OCI-LY7 (cell line): ENCODE measurements at regions not wholly inside any gene's neighbourhood (a gene's known extent, or its start where the extent isn't known, plus 50 kb on each side); places are given as distances from the start of the nearest gene placed in this dataset.

Source experiments
- BruUV-seq: library from RNA; stranded (reverse); fragments of 400-500 nt; replicated peaks from 2 replicates; lab custom pipeline; 2021; lab: Mats Ljungman, UMichigan
- CTCF ChIA-PET: fragments of 300-600 bp; sonication (Branson Sonifier 250); formaldehyde crosslinking; loops from one replicate; lab custom pipeline; 2022; ENCODE audit warnings: antibody characterized with exemption; ENCODE audit not compliant: unreplicated experiment; lab: Charles Lee
- POLR2A ChIA-PET: fragments of 300-600 bp; sonication (Branson Sonifier 250); formaldehyde crosslinking; loops from one replicate; lab custom pipeline; 2022; ENCODE audit warnings: antibody characterized with exemption; lab: Charles Lee
- DNase-seq: peaks from one replicate; pipeline ENCODE4 v3.0.0-alpha.2; 2015; ENCODE audit warnings: low spot score
- H2AFZ ChIP-seq: fragments of 200-600 bp; sonication (generic), shearing (Covaris generic); 2 replicates; pipeline ENCODE4 v1.6.1; 2014; ENCODE audit warnings: mild to moderate bottlenecking, antibody characterized with exemption, low read length, moderate library complexity
- H3K27ac ChIP-seq: fragments of 200-600 bp; sonication (generic); 2 replicates; pipeline ENCODE4 v1.5.1; 2014; ENCODE audit warnings: mixed run types, low read depth, mild to moderate bottlenecking, moderate library complexity, low read length, inconsistent platforms; ENCODE audit not compliant: poor library complexity, severe bottlenecking
- H3K36me3 ChIP-seq: fragments of 200-600 bp; sonication (generic); 2 replicates; pipeline ENCODE4 v1.6.1; 2014; ENCODE audit warnings: mild to moderate bottlenecking, antibody characterized with exemption, low read length, moderate library complexity, mixed read lengths; ENCODE audit not compliant: insufficient read depth
- H3K4me1 ChIP-seq: fragments of 200-600 bp; sonication (generic); 2 replicates; pipeline ENCODE4 v1.5.1; 2014; ENCODE audit warnings: mild to moderate bottlenecking, low read length; ENCODE audit not compliant: insufficient read depth, poor library complexity, severe bottlenecking
- H3K4me2 ChIP-seq: fragments of 200-600 bp; sonication (generic); 2 replicates; pipeline ENCODE4 v1.6.1; 2014; ENCODE audit warnings: mild to moderate bottlenecking, low read length
- H3K4me3 ChIP-seq: fragments of 200-600 bp; sonication (generic); 2 replicates; pipeline ENCODE4 v1.5.1; 2014; ENCODE audit warnings: mild to moderate bottlenecking, low read depth, low read length; ENCODE audit not compliant: poor library complexity, severe bottlenecking
- H3K79me2 ChIP-seq: fragments of 200-600 bp; sonication (generic); 2 replicates; pipeline ENCODE4 v1.6.1; 2016; ENCODE audit warnings: low read depth, mild to moderate bottlenecking, low read length, moderate library complexity, mixed read lengths; ENCODE audit not compliant: insufficient read depth
- H3K9me2 ChIP-seq: fragments of 200-600 bp; sonication (generic); 2 replicates; pipeline ENCODE4 v1.6.1; 2016; ENCODE audit warnings: mild to moderate bottlenecking, low read length, mixed read lengths; ENCODE audit not compliant: insufficient read depth
- H3K9me3 ChIP-seq: fragments of 200-600 bp; sonication (generic); 2 replicates; pipeline ENCODE4 v1.6.1; 2014; ENCODE audit warnings: mild to moderate bottlenecking, mixed run types, low read length, mixed read lengths
- H4K20me1 ChIP-seq: fragments of 200-600 bp; sonication (generic); 2 replicates; pipeline ENCODE4 v1.6.1; 2014; ENCODE audit warnings: mild to moderate bottlenecking, antibody characterized with exemption, low read length, moderate library complexity, mixed read lengths; ENCODE audit not compliant: insufficient read depth
- EZH2phosphoT487 ChIP-seq: fragments of 200-600 bp; sonication (generic); IDR thresholded peaks from 2 replicates; pipeline ENCODE4 v1.6.1; 2018; ENCODE audit warnings: low read depth, borderline replicate concordance, mild to moderate bottlenecking, mixed run types, antibody characterized with exemption, low read length, moderate library complexity, mixed read lengths
- intact Hi-C: fragments of 100-400 bp; cut with micrococcal nuclease; formaldehyde crosslinking; loops from one replicate; pipeline ENCODE4 v1.10.0; 2022; ENCODE audit not compliant: unreplicated experiment
- TF ChIP-seq, protein P1 (sequence below): fragments of 200-600 bp; sonication (generic); conservative IDR thresholded peaks from 2 replicates; pipeline ENCODE4 v1.5.1; 2014; ENCODE audit warnings: mild to moderate bottlenecking, antibody characterized with exemption, low read length, moderate library complexity, mixed read lengths

DNA sequence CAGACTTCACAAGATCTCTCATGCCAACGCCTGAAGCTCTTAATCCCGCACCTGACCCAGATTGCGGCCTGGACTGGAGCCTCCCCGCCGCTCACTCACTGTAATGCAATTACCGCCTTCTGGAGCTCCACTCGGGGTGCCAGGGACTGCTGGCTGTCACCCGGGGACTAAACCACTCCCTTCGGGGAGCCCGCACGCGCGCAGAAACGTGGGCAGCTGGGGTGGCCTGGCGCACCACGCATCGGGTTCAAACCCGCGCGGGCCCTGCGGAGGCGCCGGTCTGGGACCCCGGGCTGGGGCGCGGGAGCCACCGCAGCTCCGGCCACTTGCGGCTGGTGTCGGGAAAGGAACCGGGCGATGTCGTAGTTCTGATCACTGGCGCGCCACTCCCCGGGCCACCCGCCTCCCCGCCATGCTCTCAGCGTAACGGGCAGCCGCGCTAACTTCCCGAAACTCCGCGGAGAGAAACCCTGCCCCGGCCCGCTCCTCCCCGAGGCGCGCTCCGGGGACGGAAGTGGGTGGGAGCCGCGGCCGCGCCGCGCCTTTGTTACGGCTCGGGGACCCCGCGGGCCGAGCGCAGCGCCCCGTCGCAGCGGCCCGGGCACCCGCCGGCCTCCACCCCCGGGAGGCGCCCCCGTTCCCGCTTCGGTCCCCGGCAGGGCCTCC is 100.3 kb upstream of the SVIL start:
- POLR2A ChIA-PET: no interaction called here
- BruUV-seq: no TSS peak
- no peak overlapping the region for H3K4me2 ChIP-seq
- CTCF ChIA-PET: no interaction called here
- no peaks in the 10 kb centered on the region for H3K79me2 ChIP-seq
- no peaks in the 10 kb centered on the region for H3K9me2 ChIP-seq
- TF ChIP-seq, protein P1, sequence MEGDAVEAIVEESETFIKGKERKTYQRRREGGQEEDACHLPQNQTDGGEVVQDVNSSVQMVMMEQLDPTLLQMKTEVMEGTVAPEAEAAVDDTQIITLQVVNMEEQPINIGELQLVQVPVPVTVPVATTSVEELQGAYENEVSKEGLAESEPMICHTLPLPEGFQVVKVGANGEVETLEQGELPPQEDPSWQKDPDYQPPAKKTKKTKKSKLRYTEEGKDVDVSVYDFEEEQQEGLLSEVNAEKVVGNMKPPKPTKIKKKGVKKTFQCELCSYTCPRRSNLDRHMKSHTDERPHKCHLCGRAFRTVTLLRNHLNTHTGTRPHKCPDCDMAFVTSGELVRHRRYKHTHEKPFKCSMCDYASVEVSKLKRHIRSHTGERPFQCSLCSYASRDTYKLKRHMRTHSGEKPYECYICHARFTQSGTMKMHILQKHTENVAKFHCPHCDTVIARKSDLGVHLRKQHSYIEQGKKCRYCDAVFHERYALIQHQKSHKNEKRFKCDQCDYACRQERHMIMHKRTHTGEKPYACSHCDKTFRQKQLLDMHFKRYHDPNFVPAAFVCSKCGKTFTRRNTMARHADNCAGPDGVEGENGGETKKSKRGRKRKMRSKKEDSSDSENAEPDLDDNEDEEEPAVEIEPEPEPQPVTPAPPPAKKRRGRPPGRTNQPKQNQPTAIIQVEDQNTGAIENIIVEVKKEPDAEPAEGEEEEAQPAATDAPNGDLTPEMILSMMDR: no peak
- no peak for TF ChIP-seq EZH2phosphoT487
- no peak overlapping the region for H3K27ac ChIP-seq
- no peak overlapping the region for H2AFZ ChIP-seq
- intact Hi-C loops: no loop called here
- no peak overlapping the region for H3K4me3 ChIP-seq
- no peak for DNase-seq
- H4K20me1 ChIP-seq: no peaks in the 10 kb centered on the region
- H3K9me3 ChIP-seq: no peaks in the 10 kb centered on the region
- H3K4me1 ChIP-seq: no peaks in the 10 kb centered on the region
- no peaks in the 10 kb centered on the region for H3K36me3 ChIP-seq

DNA sequence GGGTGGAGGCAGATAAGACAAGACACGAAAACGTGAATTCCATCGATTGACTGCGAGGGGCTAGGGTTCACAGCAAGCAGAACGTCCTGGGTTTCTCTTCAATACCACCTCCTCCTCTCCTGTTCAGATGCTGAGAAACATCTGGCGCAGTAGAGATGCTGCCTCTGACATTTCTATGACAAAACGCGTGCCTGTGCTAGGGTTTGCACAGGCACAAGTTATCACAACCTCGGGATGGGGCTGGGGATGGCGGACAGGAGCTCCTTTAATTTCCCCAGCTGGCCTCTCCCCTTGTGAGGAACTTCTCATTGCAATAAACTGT is 99.8 kb upstream of the SVIL start:
- H3K4me3 ChIP-seq: no peak overlapping the region
- no peak overlapping the region for H2AFZ ChIP-seq
- no peaks in the 10 kb centered on the region for H4K20me1 ChIP-seq
- CTCF ChIA-PET: no interaction called here
- no peak overlapping the region for H3K4me2 ChIP-seq
- TF ChIP-seq EZH2phosphoT487: no peak
- TF ChIP-seq, protein P1: no peak
- POLR2A ChIA-PET: no interaction called here
- no peaks in the 10 kb centered on the region for H3K9me2 ChIP-seq
- intact Hi-C loops: no loop called here
- no peaks in the 10 kb centered on the region for H3K4me1 ChIP-seq
- H3K79me2 ChIP-seq: no peaks in the 10 kb centered on the region
- H3K36me3 ChIP-seq: no peaks in the 10 kb centered on the region
- DNase-seq: no peak
- no peaks in the 10 kb centered on the region for H3K9me3 ChIP-seq
- BruUV-seq: no TSS peak
- no peak overlapping the region for H3K27ac ChIP-seq

DNA sequence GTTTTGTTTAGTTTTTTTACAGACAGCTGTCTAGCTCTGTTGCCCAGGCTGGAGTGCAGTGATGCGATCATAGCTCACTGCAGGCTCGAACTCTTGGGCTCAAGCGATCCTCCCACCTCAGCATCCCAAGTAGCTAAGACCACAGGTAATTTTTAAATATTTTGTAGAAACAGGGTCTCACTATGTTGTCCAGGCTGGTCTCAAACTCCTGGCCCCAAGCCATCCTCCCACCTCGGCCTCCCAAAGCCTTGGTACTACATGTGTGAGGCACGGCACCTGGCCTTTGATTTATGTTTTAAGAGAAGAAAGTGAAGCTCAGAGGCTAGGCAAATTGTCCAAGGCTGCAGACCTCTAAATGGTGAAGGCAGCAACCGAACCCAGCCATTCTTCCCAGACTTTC is 98.6 kb upstream of the SVIL start:
- POLR2A ChIA-PET: interaction anchor here (0.6 to 1.2 kb wide), 3 partner anchors 14 to 185 kb away, joined by 3 to 5 read pairs (median 4); no protein-coding TSS in a partner anchor
- Histone ChIP-seq H3K4me2 (no peak overlapping the region), H3K27ac (no peak overlapping the region), H3K9me2 (no peaks in the 10 kb centered on the region), H3K36me3 (no peaks in the 10 kb centered on the region), H3K79me2 (no peaks in the 10 kb centered on the region), H3K4me3 (no peak overlapping the region), H3K4me1 (no peaks in the 10 kb centered on the region), H2AFZ (no peak overlapping the region), H4K20me1 (no peaks in the 10 kb centered on the region), H3K9me3 (no peaks in the 10 kb centered on the region)
- CTCF ChIA-PET: no interaction called here
- TF ChIP-seq, protein P1: no peak
- no peak for TF ChIP-seq EZH2phosphoT487
- DNase-seq: no peak
- intact Hi-C loops: no loop called here
- no TSS peak for BruUV-seq
